GM18858 (cell line): ENCODE measurements at regions not wholly inside any gene's neighbourhood (a gene's known extent, or its start where the extent isn't known, plus 50 kb on each side); places are given as distances from the start of the nearest gene placed in this dataset.

Source experiments
- ATAC-seq: cut with Tn5 transposase; IDR thresholded peaks from one replicate; pipeline ENCODE4 v1.9.1; 2021; ENCODE audit not compliant: unreplicated experiment

DNA sequence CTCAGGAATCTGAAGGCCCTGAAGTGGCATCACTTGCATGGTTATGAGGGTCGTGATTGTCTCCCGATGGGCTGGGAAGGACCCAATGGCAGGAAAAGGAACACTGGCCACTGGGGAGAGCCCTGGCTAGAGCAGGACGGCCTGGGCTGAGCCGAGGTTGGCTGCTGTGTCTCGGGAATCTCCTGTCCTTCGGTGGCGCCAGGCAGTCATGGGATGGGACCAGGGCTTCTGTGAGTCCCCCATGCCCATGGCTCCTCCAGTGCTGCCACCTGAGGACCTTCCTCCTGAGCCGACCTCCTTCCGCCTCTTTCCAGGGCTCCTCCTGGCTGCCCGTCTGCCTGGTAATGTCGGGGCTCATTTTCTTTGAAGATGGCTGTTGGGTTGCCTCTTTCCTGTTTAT lies 1394.0 kb downstream of the BRD1 start:
- ATAC-seq: no peak

DNA sequence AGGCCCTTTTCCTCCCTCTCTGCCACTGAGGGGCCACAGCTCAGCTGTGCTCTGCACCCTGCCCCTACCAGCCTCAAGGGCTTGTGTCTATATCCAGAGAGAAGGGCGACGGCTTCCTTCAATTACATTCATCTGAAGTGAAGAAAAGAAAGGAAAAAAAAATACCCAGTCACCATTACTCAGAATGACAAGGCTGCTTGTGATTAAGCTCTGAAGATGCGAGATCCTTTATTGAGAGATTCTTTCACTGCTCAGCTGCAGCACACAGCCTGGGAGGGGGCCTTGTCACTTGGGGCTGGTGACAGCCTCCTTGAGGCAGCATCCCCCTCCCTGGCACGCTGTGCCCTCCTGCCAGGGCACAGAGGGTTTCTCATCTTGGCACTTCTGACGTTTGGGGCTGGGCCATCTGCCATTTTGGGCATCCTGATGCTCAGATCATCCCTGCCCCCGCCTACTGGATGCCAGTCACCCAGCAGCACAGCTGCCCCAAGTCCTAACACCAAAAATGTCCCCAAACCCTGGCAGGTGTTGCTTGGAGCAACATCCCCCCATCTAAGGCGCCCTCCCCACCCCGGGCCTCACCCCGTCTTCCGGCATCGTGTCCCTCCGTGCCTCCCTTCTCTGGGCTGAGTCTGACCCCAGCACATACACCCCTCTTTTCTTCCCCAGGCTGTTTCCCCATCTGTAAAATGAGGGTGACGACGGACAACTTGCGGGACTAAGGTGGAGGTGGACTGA lies 1394.7 kb downstream of the BRD1 start:
- ATAC-seq: no peak

DNA sequence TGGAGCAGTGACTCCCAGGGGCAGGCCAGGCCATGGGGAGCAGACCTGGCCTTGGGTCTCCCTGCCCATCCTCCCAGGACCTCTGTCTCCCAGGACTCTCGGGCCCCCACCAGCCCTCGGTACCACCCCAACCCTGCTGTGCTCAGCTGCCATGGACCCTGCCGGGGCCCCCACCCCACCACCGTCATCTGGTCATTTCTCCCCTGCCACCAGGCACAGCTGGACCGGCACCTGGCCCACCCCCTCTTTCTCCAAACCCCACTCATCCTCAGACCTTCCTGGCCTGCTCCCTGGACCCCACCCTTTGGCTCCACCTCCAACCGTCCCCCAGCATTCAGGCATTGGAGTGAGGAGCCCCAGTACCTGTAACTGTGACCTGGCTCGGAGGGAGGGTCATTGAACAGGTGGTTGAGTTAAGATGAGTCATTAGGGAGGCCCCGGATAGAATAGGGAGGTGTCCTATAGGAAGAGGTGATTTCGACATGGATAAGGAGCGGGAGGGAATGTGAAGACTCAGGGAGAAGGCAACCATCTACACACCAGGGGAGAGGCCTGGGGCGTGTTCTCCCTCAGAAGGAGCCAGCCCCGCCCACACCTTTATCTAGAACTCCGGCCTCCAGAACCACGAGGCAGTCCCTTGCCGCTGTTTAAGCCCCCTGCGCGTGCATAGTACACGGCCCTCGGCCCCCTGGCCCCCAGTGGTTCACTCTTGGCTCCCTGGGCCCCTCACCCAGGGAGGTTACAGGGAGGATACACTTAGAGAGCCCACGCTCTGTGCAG lies 1395.9 kb downstream of the BRD1 start:
- no peak for ATAC-seq

DNA sequence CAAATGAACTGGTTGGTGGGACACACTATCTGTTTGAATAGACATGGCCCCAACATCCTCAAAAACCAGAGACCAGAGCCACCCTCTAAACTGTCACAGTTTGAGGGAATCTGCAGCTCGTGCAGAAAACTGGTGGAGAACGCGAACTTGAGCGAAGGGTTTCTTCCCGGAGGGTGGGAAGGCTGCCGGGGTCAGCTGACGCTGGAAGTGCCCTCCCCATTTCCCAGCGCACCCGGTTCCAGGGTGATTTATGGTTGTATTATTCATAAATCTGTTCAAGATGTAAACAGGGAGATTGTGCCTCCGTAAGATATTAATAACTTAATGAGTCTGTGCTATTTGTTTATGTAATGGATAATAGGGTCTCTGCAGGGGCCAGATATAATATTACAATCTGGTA lies 1396.7 kb downstream of the BRD1 start:
- ATAC-seq: no peak

DNA sequence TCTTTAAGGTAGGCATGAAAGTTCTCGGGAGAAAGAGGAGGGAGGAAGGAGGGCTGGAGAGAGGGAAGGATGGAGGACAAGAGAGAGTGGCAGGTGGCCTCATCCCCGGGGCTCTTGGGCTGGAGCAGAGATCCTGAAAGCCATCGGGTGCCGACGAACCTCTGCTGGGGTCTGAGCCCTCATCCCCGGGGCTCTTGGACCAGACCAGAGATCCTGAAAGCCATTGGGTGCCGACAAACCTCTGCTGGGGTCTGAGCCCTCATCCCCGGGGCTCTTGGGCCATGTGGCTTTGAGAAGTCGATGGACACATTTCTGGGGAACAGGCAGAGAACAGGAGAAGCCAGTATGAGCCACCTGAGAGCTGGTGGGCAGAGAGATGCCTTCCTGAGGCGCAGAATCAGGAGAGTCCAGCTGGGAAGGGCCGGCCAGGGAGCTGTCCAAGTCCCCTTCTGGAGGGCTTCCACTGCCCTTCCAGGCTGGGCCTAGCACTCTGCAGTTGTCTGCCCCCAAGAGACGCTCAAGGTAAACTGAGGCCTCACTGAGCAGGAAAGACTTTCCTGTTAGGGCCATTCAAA lies 1398.1 kb downstream of the BRD1 start:
- ATAC-seq: no peak

DNA sequence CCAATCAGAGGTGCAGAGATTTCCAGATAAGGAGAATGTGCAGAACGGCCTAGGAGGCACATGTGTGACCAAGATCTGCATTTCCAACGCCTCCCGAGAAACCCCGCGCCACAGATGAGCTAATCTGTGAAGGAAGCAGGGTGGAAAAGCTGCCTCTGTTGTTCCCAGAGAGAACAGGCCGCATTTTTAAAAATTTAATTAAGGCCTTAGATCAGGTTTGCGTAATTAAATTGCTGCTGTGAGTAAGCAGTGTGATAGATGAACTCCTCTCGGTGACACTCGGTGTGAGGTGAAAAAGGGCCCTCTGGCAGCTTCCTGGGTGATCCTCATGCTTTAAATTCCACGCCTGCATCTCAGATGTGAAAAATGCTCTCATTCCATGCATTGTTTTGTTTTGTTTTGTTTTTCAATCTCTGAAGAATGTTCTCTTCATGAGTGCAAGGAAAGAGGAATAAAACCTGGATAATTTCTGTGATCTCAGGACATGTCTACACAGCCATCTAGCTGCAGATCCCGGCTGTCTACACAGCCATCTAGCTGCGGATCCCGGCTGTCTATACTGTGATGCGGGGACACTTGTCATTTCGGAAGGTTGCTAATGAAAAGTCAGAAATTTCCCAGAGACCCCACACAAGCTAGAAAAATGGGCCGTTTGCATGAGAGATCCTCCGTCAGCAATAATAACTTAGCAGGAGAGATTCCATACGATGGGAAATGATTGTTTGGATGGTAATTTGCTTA lies 1398.9 kb downstream of the BRD1 start:
- ATAC-seq: no peak

DNA sequence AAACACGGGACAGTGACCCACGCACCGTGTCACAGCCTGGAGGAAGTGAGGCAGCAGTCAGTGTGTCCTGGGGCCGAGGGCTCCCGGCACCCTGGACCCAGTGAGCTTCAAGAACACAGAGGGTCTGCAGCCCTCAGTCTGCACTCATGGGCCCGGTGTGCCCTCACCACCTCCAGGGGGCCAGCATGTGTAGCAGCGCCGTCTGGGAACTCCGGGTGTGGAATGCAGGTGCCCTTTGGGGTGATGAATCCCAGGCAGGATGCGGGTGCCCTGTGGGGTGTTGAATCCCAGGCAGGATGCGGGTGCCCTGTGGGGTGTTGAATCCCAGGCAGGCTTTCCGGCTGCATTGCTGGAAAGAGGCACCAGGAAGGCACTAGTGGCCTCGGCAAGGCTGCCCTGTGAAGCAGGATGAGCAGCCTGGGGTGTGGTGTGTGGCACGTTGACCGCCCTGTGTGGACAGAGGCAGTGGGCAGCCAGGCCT lies 1399.9 kb downstream of the BRD1 start:
- ATAC-seq: no peak

DNA sequence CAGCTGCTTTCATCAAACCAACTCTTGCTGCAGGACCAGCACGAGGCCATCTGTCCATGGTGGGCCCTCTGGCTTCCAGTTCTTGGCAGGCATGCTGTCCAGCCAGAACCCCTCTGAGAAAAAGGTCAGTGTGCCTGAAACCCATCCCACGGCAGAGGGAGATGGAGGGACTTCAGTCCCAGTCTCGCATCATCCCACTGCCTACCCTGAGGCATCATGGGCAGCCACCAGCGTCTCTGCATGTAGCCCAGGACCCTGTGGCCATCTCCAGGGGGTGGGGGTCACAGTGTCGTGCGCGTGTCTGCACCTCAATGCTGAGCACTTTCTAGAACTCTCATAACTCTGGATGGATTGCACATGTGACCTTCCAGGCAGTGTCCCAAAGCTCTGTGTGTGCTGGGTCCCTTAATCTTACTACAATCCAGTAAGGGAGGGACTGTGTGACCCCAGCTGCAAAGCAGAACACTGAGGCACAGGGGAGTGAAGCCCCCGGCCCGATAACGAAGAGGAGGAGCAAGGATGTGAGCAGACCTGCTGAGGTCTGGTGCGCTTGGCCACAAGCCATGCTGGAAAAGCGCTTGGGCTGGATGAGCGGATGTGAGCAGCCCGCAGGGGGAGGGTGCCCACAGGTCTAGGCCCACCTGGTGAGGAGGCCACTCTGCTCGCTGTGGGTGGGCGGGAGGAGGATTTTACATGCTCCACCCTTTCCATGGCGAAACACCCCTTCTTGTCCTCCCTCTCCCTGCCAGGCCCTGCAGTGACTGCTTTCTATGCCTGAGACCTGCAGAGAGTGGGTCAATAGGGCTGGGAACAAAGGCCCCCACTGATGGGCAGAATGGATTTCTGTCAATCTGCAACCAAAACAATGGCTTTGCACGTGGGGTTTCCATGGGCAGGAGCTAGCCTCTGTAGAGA lies 1401.0 kb downstream of the BRD1 start:
- no peak for ATAC-seq

DNA sequence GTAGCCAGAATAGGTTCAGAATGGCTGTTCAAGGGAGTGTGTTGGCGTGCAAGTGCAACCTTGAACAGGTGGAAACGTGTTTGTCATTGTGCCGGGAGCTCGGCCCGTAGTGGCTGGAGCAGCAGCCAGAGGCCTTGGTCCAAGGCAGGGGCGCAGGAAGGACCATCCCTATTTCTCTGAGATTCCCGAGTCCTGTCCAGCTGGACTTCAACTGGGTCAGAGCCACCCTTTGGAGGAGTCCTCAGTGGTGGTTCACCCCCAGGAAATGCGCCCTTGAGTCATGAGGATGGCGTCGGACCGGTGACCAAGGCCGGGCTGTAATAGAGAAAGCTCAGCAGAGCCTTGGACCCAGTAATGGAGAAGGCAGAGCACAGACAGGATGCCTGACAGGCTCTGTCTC lies 1402.0 kb downstream of the BRD1 start:
- no peak for ATAC-seq

DNA sequence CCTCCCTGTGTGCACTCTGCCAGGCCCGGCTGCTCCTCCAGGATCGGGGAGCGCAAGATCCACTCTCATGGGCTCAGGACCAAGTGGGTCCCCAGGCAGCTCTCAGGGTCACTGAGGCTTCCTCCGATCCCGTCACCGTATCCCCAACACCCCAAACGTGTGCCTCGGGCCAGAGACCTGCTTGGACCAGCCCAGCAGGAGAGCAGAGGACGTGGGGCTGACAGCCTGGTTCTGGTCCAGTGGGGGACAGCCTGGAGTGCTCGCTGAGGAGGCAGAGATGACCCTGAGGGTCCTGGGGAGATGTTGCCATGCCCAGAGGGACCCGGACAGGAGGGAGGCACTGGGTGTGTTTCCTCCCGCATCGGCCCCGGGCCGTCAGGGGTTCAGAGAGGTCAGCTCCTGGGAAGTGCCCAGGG lies 1402.6 kb downstream of the BRD1 start:
- no peak for ATAC-seq

DNA sequence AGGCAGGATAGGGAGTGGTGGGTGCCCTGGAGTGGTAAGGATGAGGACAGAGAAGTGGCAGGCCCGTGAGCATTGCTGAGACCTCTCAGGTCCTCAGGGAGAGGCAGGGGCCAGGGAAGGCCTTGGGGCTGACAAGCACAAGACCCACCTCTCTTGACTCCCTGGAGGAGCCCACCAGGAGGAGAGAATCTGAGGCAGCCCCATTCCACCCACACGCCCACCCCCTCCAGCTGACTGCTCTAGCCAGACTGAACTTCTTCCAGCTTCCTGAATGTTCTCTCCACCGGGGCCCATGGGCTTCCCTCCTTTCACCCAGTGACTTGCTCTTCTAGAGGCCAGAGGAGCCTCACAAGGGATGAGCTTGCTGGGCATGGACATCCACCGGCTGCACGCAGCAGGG lies 1403.0 kb downstream of the BRD1 start:
- no peak for ATAC-seq

DNA sequence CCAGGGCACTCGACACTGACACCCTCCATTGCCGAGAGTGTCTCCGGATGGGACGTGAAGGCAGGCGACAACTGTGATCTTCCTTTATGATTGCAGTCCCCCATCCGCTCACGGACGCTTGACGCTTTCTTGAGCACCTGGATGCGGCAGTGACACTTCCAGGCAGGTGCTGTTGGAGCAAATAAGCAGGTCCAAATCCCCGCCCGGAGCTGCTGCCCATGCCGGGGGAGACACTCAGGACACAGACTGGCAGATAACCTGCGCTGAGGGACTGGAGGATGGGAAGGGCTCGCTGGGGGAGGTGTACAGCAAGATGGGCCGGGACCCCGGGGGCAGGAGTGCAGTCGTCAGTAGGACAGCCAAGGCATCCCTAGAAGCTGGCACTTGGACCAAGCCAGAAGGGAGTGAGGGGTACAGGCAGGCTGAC lies 1403.5 kb downstream of the BRD1 start:
- ATAC-seq: no peak

DNA sequence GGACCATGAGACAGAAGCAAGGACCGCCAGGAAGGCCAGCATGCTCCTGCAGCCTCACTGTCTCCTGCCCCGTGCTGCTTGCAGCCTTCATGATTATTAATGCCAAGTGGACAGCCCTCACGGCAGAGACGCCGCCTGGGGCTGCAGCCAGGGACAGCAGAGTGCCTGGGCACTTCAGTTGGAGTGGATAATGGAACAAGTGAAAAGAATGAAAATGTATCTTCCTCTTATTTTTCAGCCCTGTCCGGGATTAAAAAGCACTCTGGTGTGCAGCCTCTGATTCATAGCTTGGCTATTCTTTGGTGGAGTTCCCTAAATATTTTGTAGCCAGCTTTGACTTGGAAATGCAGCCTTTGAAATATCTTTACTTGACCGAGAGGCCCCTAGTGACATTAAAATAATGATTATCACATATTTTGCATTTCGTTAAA lies 1404.2 kb downstream of the BRD1 start:
- ATAC-seq: no peak

DNA sequence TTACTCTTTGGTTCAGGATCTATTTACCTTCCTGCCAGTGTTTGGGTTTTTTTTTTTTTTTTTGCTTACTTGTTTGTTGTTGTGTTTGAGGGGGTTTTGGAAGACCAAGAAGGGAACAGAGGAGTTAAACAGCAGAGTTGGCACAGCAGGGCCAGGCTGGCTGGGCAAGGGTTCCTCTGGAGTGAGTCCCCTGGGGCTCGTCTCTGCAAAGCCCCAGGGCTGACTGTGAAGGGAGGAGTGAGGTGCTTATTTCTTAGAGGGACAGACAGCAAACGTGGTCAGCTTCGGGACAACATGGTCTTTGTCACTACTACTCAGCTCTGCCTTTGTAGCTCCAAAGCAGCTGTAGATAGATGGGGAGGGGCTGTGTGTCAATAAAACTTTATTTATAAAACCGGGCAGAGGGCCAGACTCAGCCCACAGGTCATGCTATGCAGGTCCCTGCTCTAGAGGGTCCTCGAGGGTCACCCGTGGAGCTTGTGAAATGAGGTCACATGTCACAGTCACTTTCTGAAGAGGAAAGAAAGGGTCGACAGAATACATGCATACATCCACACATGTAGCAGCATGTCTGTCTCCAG lies 1404.7 kb downstream of the BRD1 start:
- no peak for ATAC-seq

DNA sequence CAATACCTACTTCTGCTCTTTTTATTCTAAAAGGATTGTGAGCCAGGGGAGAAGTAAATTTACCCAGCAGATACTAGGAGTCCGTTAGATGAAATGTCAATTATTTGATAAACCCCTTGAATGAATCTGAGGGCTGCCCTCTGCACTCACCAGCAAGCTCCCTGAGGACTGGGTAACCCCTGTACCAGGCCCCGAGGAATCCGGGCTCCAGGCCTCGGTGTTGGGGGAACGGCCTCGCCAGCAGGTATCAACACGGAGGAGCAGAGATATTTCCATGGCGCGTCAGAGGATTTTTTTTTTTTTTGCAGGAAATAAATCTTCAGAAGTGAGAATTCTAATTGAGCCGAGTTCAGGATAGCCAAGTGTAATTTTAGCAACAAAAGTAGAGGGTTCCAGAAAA lies 1408.8 kb downstream of the BRD1 start:
- ATAC-seq: no peak

DNA sequence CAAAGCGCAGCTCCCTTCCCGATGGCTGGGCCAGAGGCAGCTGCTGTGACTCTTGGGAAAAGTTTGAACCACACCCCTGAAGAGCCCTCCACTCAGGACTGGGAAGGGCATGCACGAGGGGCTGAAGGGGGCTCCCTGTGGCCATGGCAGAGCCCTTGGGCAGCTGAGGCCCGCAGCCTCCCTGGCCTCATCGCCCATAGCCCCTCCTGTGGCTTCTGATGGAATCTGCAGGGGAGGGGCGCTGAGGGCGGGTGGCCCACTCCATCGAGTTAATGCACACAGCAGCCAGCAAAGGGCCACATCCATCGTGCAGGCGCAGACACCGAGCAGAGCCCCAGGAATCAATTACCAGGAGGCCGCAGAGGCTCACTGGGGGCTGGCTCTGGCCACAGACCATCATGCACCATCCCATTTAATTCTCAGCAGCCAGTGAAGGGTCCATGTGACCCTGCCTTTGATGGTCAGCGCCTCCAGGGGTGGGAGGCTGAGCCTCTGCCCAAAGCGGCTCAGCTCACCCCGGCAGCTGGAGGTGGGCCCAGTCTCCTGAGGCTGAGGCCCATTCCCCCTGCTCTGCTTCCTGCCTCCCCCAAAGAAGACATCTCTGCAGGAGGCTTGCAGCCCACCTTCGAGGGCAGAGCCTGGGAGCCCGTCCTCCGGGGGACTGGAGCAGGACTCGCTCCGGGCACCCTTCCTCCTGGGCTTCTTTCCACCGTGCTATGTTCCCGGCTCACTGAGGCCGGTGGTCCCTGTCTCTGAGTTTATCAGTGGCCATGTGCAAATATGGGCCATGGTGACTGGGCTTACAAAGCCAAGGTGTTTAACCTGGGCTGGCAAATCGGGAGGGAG lies 1410.2 kb downstream of the BRD1 start:
- ATAC-seq: no peak

DNA sequence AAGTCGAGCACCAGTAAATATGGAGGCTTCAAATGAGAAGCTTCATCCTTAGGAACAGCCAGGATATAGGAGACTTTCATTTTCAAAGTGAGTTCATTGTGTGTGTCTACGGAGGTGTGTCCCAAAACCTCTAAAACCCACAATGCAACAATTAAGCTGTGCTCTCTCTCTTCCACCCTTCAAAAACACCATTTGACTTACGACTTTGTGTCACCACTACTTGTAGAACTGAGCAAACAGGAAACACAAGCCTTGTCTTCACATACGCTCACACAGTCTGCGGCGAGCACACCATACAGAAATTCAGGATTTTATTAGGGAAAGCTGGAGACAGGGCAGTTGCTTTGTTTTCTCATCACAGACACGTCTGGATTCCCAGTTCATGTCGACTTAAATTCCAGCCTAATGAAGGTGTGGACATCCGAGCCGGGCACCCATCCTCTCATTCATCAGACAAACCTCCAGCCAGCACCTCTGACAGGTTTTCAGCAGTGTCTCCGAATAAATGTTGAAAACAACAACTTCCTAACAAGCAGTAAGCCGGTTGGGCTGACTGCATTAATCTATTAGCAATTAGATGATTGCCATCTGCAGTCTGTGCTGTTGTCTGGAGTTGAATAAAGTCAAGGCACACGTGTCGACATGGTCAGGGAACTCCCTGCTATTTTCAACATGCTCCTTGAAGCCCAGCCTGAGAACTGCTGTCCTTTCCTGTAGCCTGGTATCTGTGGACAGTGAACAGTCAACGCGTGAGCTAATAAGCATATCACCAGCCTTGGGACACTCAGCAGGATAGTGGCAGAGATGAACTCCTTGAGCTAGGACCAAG lies 1411.1 kb downstream of the BRD1 start:
- ATAC-seq: no peak

DNA sequence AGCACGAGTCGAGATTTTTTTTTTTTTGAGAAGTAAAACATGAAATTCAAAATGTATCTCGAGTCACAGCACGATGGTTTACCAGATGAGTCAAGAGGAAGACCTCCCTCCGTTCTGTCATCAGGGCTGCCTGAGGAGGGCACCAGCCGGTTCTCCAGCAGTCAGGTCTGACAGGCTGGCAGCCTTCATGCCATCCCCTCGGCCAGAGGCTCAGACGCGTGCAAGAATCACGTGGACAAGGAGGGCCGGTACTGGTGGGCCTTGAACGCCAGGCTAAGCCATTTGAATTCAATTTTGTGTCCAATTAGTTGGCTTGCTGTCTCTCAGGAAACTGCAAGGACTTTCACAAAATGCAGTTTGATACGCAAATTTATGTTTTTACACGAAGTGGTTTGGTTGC lies 1412.2 kb downstream of the BRD1 start:
- no peak for ATAC-seq
